ENCODE measurements at regions not wholly inside any gene's neighbourhood (a gene's known extent, or its start where the extent isn't known, plus 50 kb on each side); places are given as distances from the start of the nearest gene placed in this dataset.

DNA sequence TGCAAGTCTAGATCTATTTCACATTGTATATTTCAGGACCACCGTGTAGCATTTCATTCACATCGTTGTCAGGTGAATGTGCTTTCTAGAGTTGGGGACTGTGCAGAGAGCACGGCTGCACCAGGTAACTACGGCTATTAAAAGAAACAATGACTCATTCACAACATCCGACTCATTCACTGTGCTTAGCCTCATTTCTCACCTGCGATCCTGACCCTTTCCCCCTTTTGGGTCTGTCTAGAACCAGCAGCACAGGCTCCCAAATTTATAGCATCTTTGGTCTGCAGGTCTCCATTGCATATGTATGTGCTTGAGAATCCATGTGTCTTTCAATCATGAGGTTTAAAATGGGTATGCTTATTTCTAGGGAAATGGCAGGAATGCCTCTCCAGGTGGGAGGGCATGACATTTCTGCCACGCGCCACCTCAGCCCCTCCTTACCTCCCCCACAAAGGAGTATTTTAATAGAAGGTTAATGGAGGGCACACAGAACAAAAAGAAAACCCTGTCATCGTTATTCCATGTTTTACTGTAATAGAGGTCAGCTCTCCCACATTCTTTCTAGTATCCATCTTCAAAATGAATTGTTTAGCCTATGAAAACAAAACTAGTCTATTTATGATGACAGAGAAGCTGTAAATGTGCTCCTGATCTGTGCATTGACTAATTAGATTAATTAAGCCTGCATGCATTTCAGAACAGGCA is 246.7 kb upstream of the EPHA4 start:
- no peak for DNase-seq

- DNase-seq = no peak
These were observed 245.8 kb upstream of the EPHA4 start for GRCh38 chr2:221817878-221818277.

DNA sequence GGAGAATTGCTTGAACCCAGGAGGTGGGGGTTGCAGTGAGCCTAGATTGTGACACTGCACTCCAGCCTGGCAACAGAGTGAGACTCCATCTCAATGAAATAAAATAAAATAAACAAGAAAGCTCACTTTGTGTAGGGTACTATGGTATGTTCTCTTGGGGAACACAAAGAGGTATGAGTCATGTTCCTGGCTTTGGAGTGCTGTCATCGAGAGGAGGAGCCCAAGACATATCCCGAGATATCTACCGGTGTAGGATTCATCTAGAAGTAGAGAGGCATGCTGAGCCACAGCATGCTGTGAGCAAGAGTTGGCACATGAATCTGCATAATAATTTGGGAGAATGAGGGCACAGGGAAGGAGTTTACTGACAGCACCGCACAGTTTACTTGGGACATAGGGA is 244.9 kb upstream of the EPHA4 start:
- no peak for DNase-seq

- no peak for DNase-seq
These were observed 244.5 kb upstream of the EPHA4 start for GRCh38 chr2:221816566-221816965.

DNA sequence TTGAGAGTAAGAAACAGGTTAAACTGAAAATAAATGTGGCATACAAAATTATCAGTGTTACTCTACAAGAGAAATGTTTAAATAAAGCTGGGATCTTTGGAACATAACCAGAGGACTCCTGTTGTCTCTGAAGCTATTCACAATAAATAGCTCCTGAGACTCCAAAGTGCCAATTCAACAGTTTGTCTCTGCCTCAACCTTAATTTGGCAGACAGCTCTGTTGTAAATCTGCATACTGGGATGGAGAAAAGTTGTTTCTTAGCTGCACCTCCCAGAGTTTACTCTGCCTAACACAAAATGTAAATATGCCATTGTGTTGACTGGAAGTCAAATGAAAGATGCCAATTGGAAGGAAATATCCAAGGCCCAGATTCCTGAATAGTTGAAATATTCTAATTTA is 238.5 kb upstream of the EPHA4 start:
- DNase-seq = no peak

- no peak for DNase-seq
These were observed 238.1 kb upstream of the EPHA4 start for GRCh38 chr2:221810245-221810644.

GRCh38 chr2:221808488-221808887 is 236.4 kb upstream of the EPHA4 start:
- no peak for DNase-seq

DNA sequence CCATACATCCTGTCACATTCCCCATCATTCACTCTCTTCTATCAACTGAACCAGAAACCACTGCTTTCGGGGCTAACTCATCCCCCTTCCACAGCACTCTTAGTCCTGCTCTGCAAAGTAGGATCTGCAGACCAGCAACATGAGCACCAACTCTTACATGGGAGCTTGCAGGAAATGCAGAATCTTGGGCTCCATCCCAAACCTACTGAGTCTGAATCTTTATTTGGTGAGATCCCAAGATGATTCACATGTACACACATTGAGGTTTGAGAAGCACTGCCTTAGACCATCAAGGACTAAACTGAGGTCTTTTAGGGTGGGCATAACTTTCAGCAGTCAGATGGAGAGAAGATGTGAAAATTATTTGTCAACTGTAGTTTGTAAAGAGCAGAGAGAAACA is 235.6 kb upstream of the EPHA4 start:
- DNase-seq = no peak

- DNase-seq = no peak
These were observed 230.0 kb upstream of the EPHA4 start for GRCh38 chr2:221802089-221802488.

DNA sequence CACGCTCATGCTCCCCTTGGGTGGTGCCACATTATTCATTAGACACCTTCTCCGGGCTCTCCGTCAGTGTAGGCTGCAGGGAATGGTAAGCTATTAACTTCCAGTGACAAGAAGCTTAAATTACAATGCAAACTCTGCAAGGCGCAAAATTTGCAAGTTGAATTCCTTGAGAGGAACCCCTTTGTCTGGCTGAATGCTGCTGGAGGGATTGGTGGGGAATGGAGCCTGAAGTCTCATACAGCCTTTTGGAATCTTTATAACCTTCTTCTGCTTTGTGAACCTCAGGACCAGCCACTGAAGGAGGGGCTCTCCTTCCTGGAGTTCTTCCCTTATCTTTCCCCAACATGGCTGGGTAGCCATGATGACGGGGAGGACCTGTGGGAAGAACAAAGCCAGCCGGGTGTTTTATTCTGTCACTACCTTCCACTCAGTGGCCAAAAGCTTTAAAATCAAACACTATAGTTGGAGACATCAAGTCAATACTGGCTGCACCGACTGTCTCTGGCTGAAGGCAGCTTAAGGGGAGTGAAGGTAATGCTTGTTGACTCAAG is 220.9 kb upstream of the EPHA4 start:
- DNase-seq = no peak

- DNase-seq = no peak
These were observed 219.7 kb upstream of the EPHA4 start for GRCh38 chr2:221791844-221792243.

GRCh38 chr2:221787561-221787960 is 215.5 kb upstream of the EPHA4 start:
- DNase-seq = no peak

DNA sequence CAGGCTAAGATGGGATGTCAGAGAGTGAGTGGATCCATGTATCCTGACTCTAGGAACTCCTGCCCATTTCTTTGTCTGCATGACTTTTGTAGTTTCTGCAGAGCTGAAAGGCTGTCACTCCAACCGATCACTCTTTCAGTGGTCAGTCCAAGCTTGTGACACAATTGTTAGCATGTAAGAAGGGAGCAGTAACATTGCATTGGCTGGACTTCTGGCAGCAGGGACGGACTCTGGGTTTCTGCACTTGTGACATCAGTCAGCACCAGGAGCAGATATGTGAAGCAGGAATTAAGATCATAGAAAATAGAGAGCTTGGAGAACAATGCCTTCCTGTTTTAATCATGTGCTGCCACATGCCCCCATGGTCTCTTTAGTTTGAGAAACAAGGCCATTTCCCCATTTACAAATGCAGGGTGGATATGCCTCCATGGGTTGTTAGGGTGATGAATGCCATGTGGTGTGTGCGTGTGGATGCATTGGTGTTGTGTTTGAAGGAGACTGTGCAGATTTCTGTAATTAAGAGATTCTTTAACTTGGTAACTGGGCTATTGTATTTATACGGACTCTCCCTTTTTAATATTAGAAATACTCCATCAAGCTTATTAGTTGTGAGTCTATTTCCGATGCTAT is 214.3 kb upstream of the EPHA4 start:
- DNase-seq = no peak

DNA sequence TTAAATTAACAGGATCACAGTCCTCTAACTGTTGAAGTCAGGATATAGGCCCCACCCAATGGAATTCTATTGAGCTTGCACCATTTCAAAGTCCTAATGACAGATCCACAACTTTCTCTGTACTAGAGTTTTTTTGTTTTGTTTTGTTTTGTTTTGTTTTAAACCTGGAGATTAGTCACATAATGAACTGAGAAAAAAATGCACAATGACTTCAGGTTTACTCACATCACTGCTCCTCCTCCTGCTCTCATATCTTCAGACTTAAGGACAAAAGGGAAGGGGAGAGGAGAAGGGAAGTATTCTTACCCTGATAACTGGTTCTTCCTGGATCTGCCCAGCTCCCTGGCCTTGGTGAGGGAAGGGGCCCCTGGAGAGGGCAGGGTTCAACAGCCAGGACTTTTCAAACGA is 208.2 kb upstream of the EPHA4 start:
- DNase-seq = no peak

- no peak for DNase-seq
These were observed 207.5 kb upstream of the EPHA4 start for GRCh38 chr2:221779614-221780067.

DNA sequence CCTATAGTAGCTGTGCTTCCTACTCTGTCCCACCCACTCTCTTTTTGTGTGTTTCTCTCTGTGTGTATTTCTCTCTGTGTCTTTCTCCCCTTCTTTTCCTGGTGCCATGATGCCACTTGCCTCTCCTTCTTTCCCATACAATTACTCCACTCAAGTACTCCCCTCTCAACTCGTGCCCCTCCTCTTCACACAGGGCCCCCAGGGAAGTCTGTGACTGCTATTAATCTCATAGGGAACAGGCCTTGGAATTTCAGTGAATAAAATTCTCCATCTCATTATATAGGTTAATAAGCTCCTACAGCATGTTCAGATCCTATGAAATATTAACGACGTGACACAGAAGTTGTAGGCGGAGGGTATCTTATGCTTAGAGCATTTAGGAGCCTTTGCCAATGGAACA is 205.9 kb upstream of the EPHA4 start:
- no peak for DNase-seq

- DNase-seq = no peak
These were observed 205.0 kb upstream of the EPHA4 start for GRCh38 chr2:221777119-221777518.

DNA sequence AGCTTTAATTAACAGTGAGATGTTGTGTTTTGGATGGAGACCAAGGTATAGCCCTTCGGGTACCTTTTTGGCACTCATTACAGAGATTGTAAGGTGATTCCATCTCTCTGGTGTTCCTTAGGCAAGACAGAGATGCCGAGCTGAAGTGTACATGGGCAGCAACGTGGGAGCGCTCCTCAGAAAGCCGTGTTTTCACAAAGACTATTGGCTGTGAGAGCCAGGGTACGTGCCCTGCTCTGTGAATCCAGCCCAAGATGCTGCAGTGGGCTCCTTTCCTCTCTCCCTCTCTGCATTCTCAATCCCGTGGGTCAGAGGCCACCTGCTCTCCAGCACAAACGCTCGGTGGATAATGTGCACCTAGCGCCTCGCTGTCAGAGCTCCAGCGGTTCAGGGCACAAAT is 203.0 kb upstream of the EPHA4 start:
- no peak for DNase-seq

- DNase-seq = no peak
These were observed 202.0 kb upstream of the EPHA4 start for GRCh38 chr2:221774136-221774535.

DNA sequence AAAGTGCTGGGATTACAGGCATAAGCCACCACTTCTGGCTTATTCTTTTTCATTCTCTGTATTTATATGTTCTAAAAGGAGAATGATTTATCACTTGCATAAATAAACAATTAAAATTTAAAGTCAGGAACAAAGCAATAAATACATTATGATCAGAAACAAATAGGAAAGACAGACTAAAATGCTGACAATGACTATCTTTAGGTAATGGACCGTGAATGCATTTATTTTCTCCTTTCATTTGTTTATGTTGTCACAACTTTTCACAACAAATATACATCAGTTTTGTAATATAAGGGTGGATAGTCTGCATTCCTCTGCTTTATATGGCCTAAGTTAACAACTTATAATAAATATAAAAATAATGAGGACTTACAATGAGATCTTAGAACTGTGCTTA is 199.2 kb upstream of the EPHA4 start:
- no peak for DNase-seq

GRCh38 chr2:221767106-221768012 is 195.3 kb upstream of the EPHA4 start:
- no peak for DNase-seq

DNA sequence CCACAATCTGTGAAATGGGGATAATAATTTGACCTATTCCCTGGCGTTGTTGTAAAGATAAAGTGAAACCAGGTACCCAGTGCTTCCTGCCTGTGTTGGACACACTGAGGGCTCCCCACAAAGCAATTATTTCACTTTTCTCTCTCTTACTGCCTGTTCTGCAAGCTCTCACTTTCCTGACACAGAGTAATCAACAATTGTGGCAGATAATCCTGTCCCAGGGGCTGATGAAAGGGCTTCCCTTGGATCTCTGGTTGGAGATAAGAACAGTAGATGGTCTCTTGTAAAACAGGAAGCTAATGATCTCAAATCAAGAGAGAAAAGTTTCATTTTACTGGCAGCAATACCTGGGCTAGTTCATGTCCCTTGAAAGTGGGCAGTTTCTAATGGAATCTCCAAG is 190.4 kb upstream of the EPHA4 start:
- DNase-seq = no peak

DNA sequence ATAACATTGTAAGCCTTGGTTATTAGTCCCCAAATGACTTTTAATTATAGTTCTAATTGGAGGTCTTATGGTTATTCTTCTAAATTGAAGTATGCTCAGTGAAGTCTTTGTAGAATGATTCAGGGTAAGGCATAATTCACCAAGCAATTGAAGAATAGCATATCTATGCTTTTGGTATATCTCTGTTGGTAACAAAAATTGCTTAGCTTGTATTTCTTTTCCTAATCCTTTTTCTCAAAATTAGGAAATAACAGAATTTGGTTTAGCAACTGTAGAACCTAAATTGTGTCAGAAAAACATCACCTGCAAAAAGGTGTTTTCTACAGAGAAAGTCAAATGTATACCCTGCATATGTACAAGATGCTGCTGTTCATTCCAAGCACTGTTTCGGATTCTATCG is 189.2 kb upstream of the EPHA4 start:
- DNase-seq = no peak

DNA sequence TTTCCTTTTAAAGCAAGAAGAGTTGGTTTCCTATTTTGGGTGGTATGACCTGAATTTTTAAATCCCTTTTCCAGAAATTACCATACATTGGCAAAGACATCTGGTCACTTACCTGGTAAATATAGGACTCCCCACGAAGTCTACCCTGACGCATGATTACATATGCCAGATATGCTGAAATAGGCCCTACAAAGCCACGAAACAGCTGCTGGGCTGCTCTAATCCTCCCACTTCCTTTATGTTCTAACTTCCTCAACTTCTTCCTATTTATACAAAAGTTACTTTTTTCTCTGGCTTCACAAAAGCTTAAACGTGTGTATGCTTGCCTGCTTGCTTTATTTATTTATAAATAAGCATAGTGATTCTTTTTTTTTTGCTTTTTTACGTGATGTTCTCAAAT is 186.0 kb upstream of the EPHA4 start:
- DNase-seq = peak; percentile 2
